Smooth muscle cell (in vitro differentiated cells): ENCODE measurements at regions not wholly inside any gene's neighbourhood (a gene's known extent, or its start where the extent isn't known, plus 50 kb on each side); places are given as distances from the start of the nearest gene placed in this dataset.

ENCODE experiments used
- DNase-seq: peaks from one replicate; lab custom pipeline; 2025; ENCODE audit not compliant: unreplicated experiment; lab: John Stamatoyannopoulos, UW
- H2AFZ ChIP-seq: fragments of 200-600 bp; sonication (generic); 2 replicates; pipeline ENCODE4 v1.6.0; 2016; ENCODE audit warnings: antibody characterized with exemption, low read depth, mild to moderate bottlenecking
- H3F3A ChIP-seq: fragments of 200-600 bp; sonication (generic); 2 replicates; pipeline ENCODE4 v1.6.0; 2017; ENCODE audit warnings: antibody characterized with exemption, low read depth
- H3K27ac ChIP-seq: fragments of 200-600 bp; sonication (generic); 2 replicates; pipeline ENCODE4 v1.5.1; 2016; ENCODE audit warnings: low read depth, mild to moderate bottlenecking
- H3K27me3 ChIP-seq: fragments of 200-600 bp; sonication (generic); 2 replicates; pipeline ENCODE4 v1.6.1; 2016; ENCODE audit warnings: low read depth, mild to moderate bottlenecking
- H3K36me3 ChIP-seq: fragments of 200-600 bp; sonication (generic); 2 replicates; pipeline ENCODE4 v1.5.1; 2016; ENCODE audit warnings: low read depth
- H3K4me1 ChIP-seq: fragments of 200-600 bp; sonication (generic); 2 replicates; pipeline ENCODE4 v1.5.1; 2016; ENCODE audit warnings: low read depth
- H3K4me2 ChIP-seq: fragments of 200-600 bp; sonication (generic); 2 replicates; pipeline ENCODE4 v1.6.0; 2016; ENCODE audit warnings: mild to moderate bottlenecking
- H3K4me3 ChIP-seq: fragments of 200-600 bp; sonication (generic); 2 replicates; pipeline ENCODE4 v1.5.1; 2016; ENCODE audit warnings: mild to moderate bottlenecking
- H3K79me2 ChIP-seq: fragments of 200-600 bp; sonication (generic); 2 replicates; pipeline ENCODE4 v1.6.0; 2016; ENCODE audit warnings: low read depth, mild to moderate bottlenecking
- H3K9ac ChIP-seq: fragments of 200-600 bp; sonication (generic); 2 replicates; pipeline ENCODE4 v1.6.0; 2016; ENCODE audit warnings: low read depth
- H3K9me3 ChIP-seq: fragments of 200-600 bp; sonication (generic); replicated peaks from 2 replicates; pipeline ENCODE4 v1.5.1; 2016; ENCODE audit warnings: low read depth
- H4K20me1 ChIP-seq: fragments of 200-600 bp; sonication (generic); 2 replicates; pipeline ENCODE4 v1.6.0; 2016; ENCODE audit warnings: low read depth
- WGBS: methylation state at CpG from one replicate; pipeline ENCODE4 v1.1.7; 2016; ENCODE audit warnings: low lambda C conversion rate; 5-methylcytosine and 5-hydroxymethylcytosine counted together
- TF ChIP-seq, protein P1 (sequence below): fragments of 200-600 bp; sonication (generic); IDR thresholded peaks from 2 replicates; pipeline ENCODE4 v1.5.1; 2017; ENCODE audit warnings: borderline replicate concordance, mild to moderate bottlenecking, antibody characterized with exemption; ENCODE audit not compliant: insufficient read depth, poor library complexity, severe bottlenecking

DNA sequence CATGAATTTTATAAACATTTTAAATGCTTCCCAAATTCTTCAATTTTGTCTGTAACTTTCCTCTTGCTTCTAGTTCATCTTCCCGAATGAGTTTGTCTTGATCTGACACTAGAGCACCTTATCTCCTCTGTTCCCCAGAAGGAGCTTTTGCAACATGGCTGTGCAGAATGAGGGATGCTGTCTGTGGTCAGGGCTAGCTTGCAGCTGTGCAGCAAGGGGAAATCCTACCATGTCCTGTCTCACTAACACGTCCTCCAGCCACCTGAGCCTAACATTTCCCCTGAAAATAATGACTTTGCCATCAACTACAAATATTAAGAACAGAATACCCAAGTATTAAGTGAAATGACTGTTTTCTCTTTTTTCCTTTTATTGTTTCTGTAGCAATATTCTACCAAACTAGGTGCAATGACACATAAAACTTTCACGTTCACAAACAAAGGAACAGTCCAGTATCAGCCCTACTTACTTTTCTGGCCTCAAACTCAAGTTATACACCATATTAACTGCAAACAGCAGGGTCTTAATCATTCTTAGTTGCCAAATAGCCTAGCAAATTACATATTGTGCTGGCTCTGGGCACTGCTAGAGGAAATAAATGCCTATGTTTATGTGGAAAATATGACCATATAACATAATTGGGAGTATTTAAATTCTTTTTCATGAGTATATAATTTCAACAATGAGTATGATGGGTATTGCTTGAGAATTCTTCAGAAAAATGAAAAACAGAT is 423.3 kb downstream of the CMPK2 start:
- H3K79me2 ChIP-seq, result no peaks in the 10 kb centered on the region
- DNase-seq, result no peak
- WGBS, result 60% methylated on average over 3 of the region's 3 CpGs
- H2AFZ ChIP-seq, result no peak overlapping the region
- H3K9me3 ChIP-seq, result no peaks in the 10 kb centered on the region
- no peak overlapping the region for H3K4me3 ChIP-seq
- H3K9ac ChIP-seq, result no peak overlapping the region
- H3F3A ChIP-seq, result peaks cover 6% of the 10 kb centered on the region
- H3K4me1 ChIP-seq, result peaks cover 6% of the 10 kb centered on the region
- H3K4me2 ChIP-seq, result peak overlapping the region; percentile 24
- H4K20me1 ChIP-seq, result no peaks in the 10 kb centered on the region
- TF ChIP-seq, protein P1, sequence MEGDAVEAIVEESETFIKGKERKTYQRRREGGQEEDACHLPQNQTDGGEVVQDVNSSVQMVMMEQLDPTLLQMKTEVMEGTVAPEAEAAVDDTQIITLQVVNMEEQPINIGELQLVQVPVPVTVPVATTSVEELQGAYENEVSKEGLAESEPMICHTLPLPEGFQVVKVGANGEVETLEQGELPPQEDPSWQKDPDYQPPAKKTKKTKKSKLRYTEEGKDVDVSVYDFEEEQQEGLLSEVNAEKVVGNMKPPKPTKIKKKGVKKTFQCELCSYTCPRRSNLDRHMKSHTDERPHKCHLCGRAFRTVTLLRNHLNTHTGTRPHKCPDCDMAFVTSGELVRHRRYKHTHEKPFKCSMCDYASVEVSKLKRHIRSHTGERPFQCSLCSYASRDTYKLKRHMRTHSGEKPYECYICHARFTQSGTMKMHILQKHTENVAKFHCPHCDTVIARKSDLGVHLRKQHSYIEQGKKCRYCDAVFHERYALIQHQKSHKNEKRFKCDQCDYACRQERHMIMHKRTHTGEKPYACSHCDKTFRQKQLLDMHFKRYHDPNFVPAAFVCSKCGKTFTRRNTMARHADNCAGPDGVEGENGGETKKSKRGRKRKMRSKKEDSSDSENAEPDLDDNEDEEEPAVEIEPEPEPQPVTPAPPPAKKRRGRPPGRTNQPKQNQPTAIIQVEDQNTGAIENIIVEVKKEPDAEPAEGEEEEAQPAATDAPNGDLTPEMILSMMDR, result no peak
- H3K27ac ChIP-seq, result no peak overlapping the region
- no peaks in the 10 kb centered on the region for H3K36me3 ChIP-seq
- no peaks in the 10 kb centered on the region for H3K27me3 ChIP-seq

DNA sequence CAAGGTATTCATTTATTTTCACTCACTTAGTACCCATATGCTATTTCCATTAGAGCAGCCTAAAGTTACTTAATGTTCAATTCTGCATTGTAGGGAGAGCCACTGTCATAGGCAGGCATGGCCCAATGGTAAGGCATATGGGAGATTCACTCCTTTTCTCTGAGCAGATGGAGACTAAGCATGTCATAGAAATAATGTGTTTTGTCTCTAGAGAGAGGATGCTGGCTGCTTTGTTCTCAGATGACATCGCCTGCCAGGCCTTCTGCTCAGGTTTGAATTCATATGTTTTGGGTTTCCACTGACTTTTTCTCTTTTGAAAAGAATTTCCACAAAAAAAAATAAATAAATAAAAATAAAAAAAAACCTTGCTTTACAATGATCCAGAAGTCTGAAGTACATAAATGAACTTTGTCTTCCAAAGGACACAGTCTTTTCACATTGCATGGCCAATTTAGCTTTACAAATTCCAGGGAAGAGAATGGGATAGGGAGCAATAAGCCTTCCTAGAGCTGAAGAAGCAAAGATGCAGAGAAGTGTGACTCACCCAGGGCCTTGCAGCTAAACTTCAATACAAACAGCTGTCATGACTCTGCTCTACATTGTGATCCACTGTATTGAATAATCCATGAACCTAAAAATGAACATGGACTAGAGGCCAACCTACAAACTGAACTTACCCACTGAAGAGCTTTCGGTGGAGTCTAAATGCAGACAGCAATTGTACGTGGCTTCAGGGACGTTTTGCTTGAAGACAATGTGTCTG is 422.5 kb downstream of the CMPK2 start:
- H3K9ac ChIP-seq, result no peak overlapping the region
- TF ChIP-seq, protein P1, result no peak
- no peak overlapping the region for H2AFZ ChIP-seq
- no peak overlapping the region for H3K27ac ChIP-seq
- WGBS, result 91% methylated on average over 4 of the region's 4 CpGs
- no peak overlapping the region for H3K4me3 ChIP-seq
- H3F3A ChIP-seq, result peaks cover 6% of the 10 kb centered on the region
- H3K36me3 ChIP-seq, result no peaks in the 10 kb centered on the region
- no peaks in the 10 kb centered on the region for H3K27me3 ChIP-seq
- DNase-seq, result no peak
- H4K20me1 ChIP-seq, result no peaks in the 10 kb centered on the region
- peaks cover 6% of the 10 kb centered on the region for H3K4me1 ChIP-seq
- no peak overlapping the region for H3K4me2 ChIP-seq
- H3K79me2 ChIP-seq, result no peaks in the 10 kb centered on the region
- H3K9me3 ChIP-seq, result no peaks in the 10 kb centered on the region

DNA sequence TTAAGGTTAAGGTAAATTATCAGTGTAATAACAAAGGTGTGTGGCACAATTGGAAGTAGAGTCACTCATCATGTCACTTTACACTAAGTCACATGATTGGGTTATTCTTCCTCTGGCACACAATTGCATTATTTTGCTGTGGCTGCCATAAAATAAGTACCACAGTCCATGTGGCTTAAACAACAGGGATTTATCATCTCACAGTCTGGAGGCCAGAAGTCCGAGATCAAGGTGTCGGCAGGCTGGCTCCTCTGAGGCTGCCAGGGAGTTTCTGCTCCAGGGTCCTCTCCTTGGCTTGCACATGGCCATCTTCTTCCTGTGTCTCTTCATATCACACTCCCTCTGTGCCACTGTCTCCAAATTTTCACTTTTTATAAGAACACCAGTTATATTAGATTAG is 421.2 kb downstream of the CMPK2 start:
- no peak overlapping the region for H2AFZ ChIP-seq
- WGBS, result 88% methylated on average over 2 of the region's 2 CpGs
- no peak overlapping the region for H3K4me3 ChIP-seq
- no peaks in the 10 kb centered on the region for H3K79me2 ChIP-seq
- no peak for DNase-seq
- H3K4me2 ChIP-seq, result no peak overlapping the region
- H4K20me1 ChIP-seq, result no peaks in the 10 kb centered on the region
- H3K27me3 ChIP-seq, result no peaks in the 10 kb centered on the region
- TF ChIP-seq, protein P1, result no peak
- no peaks in the 10 kb centered on the region for H3K36me3 ChIP-seq
- H3K9ac ChIP-seq, result no peak overlapping the region
- peaks cover 6% of the 10 kb centered on the region for H3F3A ChIP-seq
- H3K4me1 ChIP-seq, result peaks cover 6% of the 10 kb centered on the region
- no peak overlapping the region for H3K27ac ChIP-seq
- no peaks in the 10 kb centered on the region for H3K9me3 ChIP-seq
